ENCODE measurements at regions not wholly inside any gene's neighbourhood (a gene's known extent, or its start where the extent isn't known, plus 50 kb on each side); places are given as distances from the start of the nearest gene placed in this dataset.

DNA sequence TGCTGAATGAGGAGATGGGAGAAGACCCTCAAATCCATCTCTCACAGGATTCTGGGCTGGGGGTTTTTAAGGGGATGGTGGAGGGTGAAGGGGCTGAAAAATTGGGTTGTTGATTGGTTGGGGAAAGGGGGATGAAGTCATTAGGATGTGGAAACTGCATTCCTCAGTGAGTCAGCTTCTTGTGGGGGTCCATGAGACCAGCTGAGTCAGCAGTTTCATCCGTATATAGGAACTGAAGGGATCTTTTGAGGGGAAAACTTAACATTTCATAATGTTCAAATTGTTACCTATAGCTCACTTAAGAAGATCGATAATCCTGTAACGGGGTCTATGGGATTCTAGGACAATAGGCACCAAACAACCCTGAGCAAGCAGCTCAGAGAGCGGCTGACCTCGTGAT, 213.4 kb downstream of the CBLN1 start:
- DNase-seq, result no peak

DNA sequence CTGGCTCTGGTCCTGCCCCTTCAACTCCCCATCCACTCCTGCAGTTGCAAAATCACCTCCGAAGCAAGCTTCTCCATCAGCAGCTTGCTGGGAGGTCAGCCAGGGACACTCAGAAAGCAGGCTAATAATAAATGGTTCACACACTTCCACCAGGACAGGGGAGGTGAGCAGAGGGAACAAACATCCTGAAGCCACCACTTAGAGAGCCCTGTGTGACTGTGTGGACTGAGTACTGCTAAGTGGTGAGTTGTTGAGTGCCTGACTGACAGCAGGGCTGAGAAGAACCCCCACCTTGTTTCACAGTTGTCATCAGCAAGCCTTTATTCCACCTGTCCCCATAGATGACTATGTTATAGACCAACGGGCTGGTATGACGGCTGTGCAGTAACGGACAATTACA, 213.9 kb downstream of the CBLN1 start:
- no peak for DNase-seq

DNA sequence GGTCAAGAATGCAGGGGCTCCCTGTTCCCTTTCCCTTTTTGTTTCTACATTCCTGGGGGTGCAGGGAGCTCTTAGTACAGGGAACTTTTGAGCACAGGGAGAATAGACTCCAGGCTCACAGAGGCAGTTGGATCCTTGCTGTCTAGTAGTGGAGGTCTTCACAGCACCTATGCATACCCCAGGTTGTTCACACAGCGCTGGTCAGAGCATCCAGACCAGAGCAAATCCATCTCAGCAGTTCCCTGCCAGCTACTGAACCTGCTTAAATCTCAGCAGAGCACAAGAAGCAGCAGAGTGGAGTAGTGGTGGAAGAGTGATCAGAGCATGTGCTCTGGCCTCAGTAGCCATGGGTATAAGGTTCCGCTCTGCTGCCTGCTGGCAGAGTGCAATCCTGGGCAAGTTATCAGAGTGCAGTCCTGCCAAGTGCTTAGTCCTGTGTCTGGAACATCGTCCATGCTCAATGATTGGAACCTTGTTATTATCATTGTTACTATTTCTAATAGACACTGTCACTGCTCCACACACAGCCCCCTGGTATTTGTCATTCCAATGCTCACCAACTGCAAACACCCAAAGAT, 220.4 kb downstream of the CBLN1 start:
- DNase-seq, result no peak

- no peak for DNase-seq
These were observed 220.9 kb downstream of the CBLN1 start for GRCh38 chr16:49060728-49061127.

GRCh38 chr16:49058382-49058781, 223.3 kb downstream of the CBLN1 start:
- no peak for DNase-seq

DNA sequence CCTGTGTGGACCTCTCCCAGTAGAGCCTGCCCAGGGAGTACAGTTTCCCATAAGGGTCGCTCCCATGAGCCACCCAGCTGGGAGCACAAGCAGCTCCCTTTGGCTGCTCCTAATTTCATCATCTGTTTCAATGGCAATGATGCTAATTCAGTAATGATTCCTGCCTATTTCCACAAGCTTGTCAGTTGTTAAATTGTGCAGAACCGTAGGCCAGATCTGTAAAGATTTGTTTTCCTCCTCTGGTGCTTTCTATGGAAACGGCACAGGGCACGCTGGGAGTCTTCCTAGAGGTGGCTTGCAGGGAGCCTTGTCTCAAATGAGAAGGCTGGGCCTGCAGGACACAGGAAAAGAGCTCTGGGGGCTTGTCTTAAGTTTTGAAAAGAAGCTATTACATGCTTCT, 223.7 kb downstream of the CBLN1 start:
- no peak for DNase-seq

- DNase-seq, result no peak
These were observed 224.2 kb downstream of the CBLN1 start for GRCh38 chr16:49057391-49057790.

GRCh38 chr16:49056546-49056945, 225.1 kb downstream of the CBLN1 start:
- DNase-seq, result no peak

- no peak for DNase-seq
These were observed 225.7 kb downstream of the CBLN1 start for GRCh38 chr16:49055824-49056545.

- DNase-seq, result no peak
These were observed 226.3 kb downstream of the CBLN1 start for GRCh38 chr16:49055291-49055690.

DNA sequence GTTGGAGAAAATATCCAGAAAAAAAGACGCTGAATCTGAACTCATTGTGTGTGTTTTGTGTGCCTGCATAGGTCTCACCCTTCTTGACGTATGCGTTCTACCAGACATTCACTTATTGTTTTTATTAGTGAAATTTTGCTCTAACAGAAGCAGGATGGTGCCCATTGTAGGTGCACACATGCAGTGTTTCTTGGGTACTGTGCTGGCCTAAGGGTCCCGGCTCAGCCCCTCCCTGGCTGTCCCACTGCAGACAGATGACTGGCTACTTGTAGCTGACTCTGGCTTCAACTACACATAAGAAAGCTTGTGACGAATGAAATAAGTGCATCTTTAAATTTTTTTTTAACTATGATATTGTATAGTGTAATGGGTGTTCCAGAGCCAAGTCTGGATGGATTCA, 227.0 kb downstream of the CBLN1 start:
- DNase-seq, result no peak

- no peak for DNase-seq
These were observed 228.8 kb downstream of the CBLN1 start for GRCh38 chr16:49052846-49053245.

GRCh38 chr16:49051576-49051975, 230.1 kb downstream of the CBLN1 start:
- DNase-seq, result peak; percentile 30

- DNase-seq, result no peak
These were observed 231.0 kb downstream of the CBLN1 start for GRCh38 chr16:49050607-49051006.

- no peak for DNase-seq
These were observed 232.0 kb downstream of the CBLN1 start for GRCh38 chr16:49049644-49050043.

GRCh38 chr16:49049191-49049590, 232.4 kb downstream of the CBLN1 start:
- DNase-seq, result no peak

DNA sequence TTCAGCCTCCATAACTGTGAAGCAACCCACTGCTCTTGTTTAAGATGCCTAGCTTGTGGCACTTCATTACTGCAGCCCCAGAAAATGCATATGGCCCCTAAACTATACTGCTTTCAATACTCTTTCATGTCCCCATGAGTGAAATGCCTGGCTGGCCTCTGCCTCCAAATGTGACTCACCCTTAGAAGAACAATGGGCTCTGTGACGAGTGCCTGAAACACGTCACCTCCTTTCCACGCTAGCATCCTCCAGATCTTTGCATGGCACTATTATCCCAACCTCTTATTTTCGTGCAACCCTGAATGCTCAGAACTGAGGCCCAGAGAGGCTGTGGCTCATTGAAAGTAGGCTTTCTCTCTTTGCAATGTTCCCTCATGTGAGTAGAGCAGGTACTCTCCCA, 233.1 kb downstream of the CBLN1 start:
- no peak for DNase-seq

DNA sequence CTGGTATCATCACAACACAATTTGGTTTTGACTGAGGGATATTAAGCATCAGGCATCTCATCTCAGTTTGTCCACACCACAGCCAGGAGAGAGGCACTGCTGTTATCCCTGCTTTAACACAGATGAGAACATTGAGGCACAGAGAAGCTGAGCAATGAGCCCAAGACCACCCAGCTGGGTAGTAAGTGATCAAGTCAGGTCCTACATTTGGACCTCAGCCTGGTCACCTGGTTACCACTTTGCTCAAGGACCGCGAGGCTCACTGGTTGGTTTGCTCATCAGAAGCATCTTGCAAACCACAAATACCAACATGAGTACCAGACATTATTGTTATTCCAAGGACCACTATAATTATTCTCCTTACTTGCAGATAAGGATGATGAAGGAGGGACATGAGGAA, 245.5 kb downstream of the CBLN1 start:
- DNase-seq, result no peak

GRCh38 chr16:49027420-49027819, 254.2 kb downstream of the CBLN1 start:
- DNase-seq, result no peak

GRCh38 chr16:49026566-49027181, 255.0 kb downstream of the CBLN1 start:
- DNase-seq, result no peak

DNA sequence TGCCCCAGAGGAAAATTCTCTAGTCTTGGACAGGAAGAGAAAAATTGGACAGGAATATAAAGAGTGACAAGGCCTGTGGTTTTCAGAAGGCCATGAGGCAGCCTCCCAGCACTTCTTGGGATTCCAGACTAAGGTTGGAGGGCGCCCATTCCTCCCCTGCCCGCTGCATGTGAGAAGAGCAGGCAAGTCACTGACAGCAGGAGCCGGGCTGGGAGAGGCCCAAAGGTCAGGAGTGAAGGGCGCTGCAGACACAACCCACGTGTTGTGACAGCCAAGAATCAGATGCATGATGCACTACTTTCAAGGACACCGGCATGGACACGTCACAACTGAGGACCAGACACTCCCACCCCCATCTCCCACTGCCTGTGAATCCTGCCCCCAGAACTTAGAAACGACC, 256.7 kb downstream of the CBLN1 start:
- no peak for DNase-seq

DNA sequence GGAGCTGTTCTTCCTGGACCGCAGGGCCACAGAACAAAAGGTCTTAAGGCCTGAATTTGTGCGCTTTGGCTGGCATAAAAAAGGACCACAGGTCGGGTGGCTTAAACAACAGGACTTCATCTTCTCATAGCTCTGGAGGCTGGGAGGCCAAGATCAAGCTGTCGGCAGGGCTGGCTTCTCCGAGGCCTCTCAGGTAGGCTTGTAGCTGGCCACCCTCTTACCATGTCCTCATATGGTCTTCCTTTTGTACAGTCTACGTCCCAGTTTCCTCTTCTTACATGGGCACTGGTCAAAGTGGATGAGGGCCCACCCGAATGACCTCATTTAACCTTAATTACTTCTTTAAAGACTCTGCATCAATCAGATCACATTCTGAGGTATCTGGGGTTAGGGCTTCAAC, 257.6 kb downstream of the CBLN1 start:
- DNase-seq, result no peak

DNA sequence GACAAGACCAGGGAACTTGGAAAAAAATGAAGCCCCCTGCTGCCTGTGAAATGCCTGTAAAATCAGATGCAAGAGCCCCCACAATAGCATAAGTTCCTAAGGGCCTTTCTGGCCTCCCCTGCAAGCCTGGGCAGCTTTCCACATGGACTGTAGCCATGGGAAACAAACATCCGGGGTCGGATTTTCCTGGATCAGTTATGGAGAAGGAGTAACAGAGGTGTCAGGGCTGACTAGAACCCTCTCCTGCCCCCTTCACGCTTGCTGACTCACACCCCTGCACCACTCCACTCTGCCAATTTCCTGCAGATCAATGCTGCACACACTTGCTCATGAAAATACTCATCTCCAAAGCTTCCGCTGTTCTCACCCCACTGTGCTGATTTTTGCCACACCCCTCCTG, 258.6 kb downstream of the CBLN1 start:
- peak; percentile 39 for DNase-seq

GRCh38 chr16:49022351-49022963, 259.2 kb downstream of the CBLN1 start:
- no peak for DNase-seq
